Osteoblast (primary cell): ENCODE measurements at regions not wholly inside any gene's neighbourhood (a gene's known extent, or its start where the extent isn't known, plus 50 kb on each side); places are given as distances from the start of the nearest gene placed in this dataset.

ENCODE experiments used
- DNase-seq: peaks from one replicate; pipeline ENCODE4 v3.0.0; 2011; ENCODE audit warnings: low spot score, mixed read lengths; ENCODE audit not compliant: insufficient read length; ENCODE audit errors: missing footprints
- H2AFZ ChIP-seq: 2 replicates; pipeline ENCODE4 v1.6.0; 2011; ENCODE audit warnings: mild to moderate bottlenecking, low read length
- H3K27ac ChIP-seq: 2 replicates; pipeline ENCODE4 v1.5.1; 2011; ENCODE audit warnings: mild to moderate bottlenecking, low read depth, low read length, moderate library complexity
- H3K27me3 ChIP-seq: 2 replicates; pipeline ENCODE4 v1.6.0; 2012; ENCODE audit warnings: mild to moderate bottlenecking, control low read depth, inconsistent platforms, low read length, moderate library complexity; ENCODE audit not compliant: insufficient read depth
- H3K36me3 ChIP-seq: 2 replicates; pipeline ENCODE4 v1.5.1; 2011; ENCODE audit warnings: mild to moderate bottlenecking, low read length, control low read depth, moderate library complexity; ENCODE audit not compliant: insufficient read depth
- H3K4me1 ChIP-seq: 2 replicates; pipeline ENCODE4 v1.5.1; 2011; ENCODE audit warnings: mild to moderate bottlenecking, low read length, control low read depth, moderate library complexity; ENCODE audit not compliant: insufficient read depth
- H3K4me2 ChIP-seq: 2 replicates; pipeline ENCODE4 v1.6.0; 2011; ENCODE audit warnings: mild to moderate bottlenecking, low read length; ENCODE audit not compliant: insufficient read depth
- H3K4me3 ChIP-seq: fragments of 200-600 bp; sonication (generic); 3 replicates; pipeline ENCODE4 v1.5.1; 2012; ENCODE audit warnings: mild to moderate bottlenecking, low read length, inconsistent platforms; ENCODE audit not compliant: insufficient read depth
- H3K79me2 ChIP-seq: 2 replicates; pipeline ENCODE4 v1.6.0; 2012; ENCODE audit warnings: mild to moderate bottlenecking, low read length, control low read depth, inconsistent platforms; ENCODE audit not compliant: insufficient read depth
- H3K9me3 ChIP-seq: 2 replicates; pipeline ENCODE4 v1.5.1; 2011; ENCODE audit warnings: low read depth, low read length, control low read depth
- H4K20me1 ChIP-seq: 2 replicates; pipeline ENCODE4 v1.6.0; 2012; ENCODE audit warnings: mild to moderate bottlenecking, low read length, control low read depth; ENCODE audit not compliant: insufficient read depth
- CTCF ChIP-seq: IDR thresholded peaks from 2 replicates; pipeline ENCODE4 v1.5.1; 2011; ENCODE audit warnings: mild to moderate bottlenecking, low read depth, low read length, moderate library complexity; ENCODE audit errors: extremely low read depth

GRCh38 chr5:118033686-118034338, 954.5 kb downstream of the DTWD2 start:
- H3K27me3 ChIP-seq: no peaks in the 10 kb centered on the region
- no peaks in the 10 kb centered on the region for H3K36me3 ChIP-seq
- H3K4me2 ChIP-seq: no peak overlapping the region
- no peak overlapping the region for H2AFZ ChIP-seq
- no peaks in the 10 kb centered on the region for H3K4me1 ChIP-seq
- no peak overlapping the region for H3K4me3 ChIP-seq
- H3K79me2 ChIP-seq: no peaks in the 10 kb centered on the region
- TF ChIP-seq CTCF: no peak
- H4K20me1 ChIP-seq: no peaks in the 10 kb centered on the region
- H3K27ac ChIP-seq: no peak overlapping the region
- no peak for DNase-seq
- H3K9me3 ChIP-seq: no peaks in the 10 kb centered on the region

- Histone ChIP-seq H3K36me3 (no peaks in the 10 kb centered on the region), H3K4me3 (no peak overlapping the region), H3K27me3 (no peaks in the 10 kb centered on the region), H3K27ac (no peak overlapping the region), H3K79me2 (no peaks in the 10 kb centered on the region), H2AFZ (no peak overlapping the region), H3K4me1 (no peaks in the 10 kb centered on the region), H3K4me2 (no peak overlapping the region), H4K20me1 (no peaks in the 10 kb centered on the region), H3K9me3 (no peaks in the 10 kb centered on the region)
- TF ChIP-seq CTCF: no peak
- DNase-seq: no peak
Measured at GRCh38 chr5:118029807-118030206, 958.5 kb downstream of the DTWD2 start.

GRCh38 chr5:118022062-118022461, 966.3 kb downstream of the DTWD2 start:
- DNase-seq: no peak

GRCh38 chr5:118017536-118017935, 970.8 kb downstream of the DTWD2 start:
- Histone ChIP-seq H3K4me2 (no peak overlapping the region), H3K4me3 (no peak overlapping the region), H3K79me2 (no peaks in the 10 kb centered on the region), H3K4me1 (no peaks in the 10 kb centered on the region), H4K20me1 (no peaks in the 10 kb centered on the region), H3K36me3 (no peaks in the 10 kb centered on the region), H3K27ac (no peak overlapping the region), H3K27me3 (no peaks in the 10 kb centered on the region), H3K9me3 (no peaks in the 10 kb centered on the region), H2AFZ (no peak overlapping the region)
- no peak for DNase-seq
- TF ChIP-seq CTCF: no peak

More at GRCh38 chr5:118022062-118022461, 966.3 kb downstream of the DTWD2 start:
- no peaks in the 10 kb centered on the region for H3K27me3 ChIP-seq
- no peaks in the 10 kb centered on the region for H3K79me2 ChIP-seq
- H2AFZ ChIP-seq: no peak overlapping the region
- H3K27ac ChIP-seq: no peak overlapping the region
- H3K4me1 ChIP-seq: no peaks in the 10 kb centered on the region
- H3K4me2 ChIP-seq: no peak overlapping the region
- H4K20me1 ChIP-seq: no peaks in the 10 kb centered on the region
- H3K36me3 ChIP-seq: no peaks in the 10 kb centered on the region
- no peak overlapping the region for H3K4me3 ChIP-seq
- no peak for TF ChIP-seq CTCF
- no peaks in the 10 kb centered on the region for H3K9me3 ChIP-seq
